ENCODE measurements at regions not wholly inside any gene's neighbourhood (a gene's known extent, or its start where the extent isn't known, plus 50 kb on each side); places are given as distances from the start of the nearest gene placed in this dataset.

- no peaks in the 10 kb centered on the region for H3K4me1 ChIP-seq (replicated peaks)
- 73% methylated on average over 6 of the region's 6 CpGs for WGBS
- DNase-seq (ENCODE audit: low spot score): no peak
- H3K9me3 ChIP-seq: no peaks in the 10 kb centered on the region
- no peaks in the 10 kb centered on the region for H3K36me3 ChIP-seq
- H3K27me3 ChIP-seq (replicated peaks; ENCODE audit: insufficient read depth): no peaks in the 10 kb centered on the region
- H3K27ac ChIP-seq: no peak overlapping the region
- TF ChIP-seq CTCF (IDR thresholded peaks at IDR 0.05) (no peak), POLR2A (IDR thresholded peaks at IDR 0.05) (no peak), POLR2AphosphoS5 (IDR thresholded peaks at IDR 0.05) (no peak)
- no peak overlapping the region for H3K4me3 ChIP-seq
- intact Hi-C loops (cut with DNase I): no loop called here
These were observed 307.1 kb upstream of the DPH6 start for GRCh38 chr15:35852818-35853624.

DNA sequence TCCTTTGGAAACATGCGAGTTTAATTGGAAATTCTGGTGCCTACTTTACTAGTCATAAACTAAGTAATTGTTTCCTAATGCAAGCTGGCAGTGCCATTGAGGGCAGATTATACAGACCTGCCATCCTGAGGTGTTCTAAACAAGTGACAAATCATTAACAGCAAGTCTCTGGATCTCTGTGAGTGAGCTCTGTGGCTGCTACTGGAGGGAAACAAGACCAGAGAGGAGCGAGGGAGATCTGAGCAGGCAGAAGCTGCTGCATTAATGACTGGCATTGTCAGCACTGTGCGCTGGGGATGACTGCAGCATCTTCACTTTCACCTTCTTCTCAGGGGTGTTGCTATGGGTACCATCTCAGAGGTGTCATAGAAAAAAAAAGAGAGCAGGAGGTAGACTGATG lies 308.4 kb upstream of the DPH6 start:
- Histone ChIP-seq H3K9me3 (no peaks in the 10 kb centered on the region), H3K27me3 (replicated peaks; ENCODE audit: insufficient read depth) (no peaks in the 10 kb centered on the region), H3K4me1 (replicated peaks) (no peaks in the 10 kb centered on the region), H3K4me3 (no peak overlapping the region), H3K27ac (no peak overlapping the region), H3K36me3 (no peaks in the 10 kb centered on the region)
- DNase-seq (ENCODE audit: low spot score): no peak
- 96% methylated on average over 3 of the region's 3 CpGs for WGBS
- intact Hi-C loops (cut with DNase I): no loop called here
- TF ChIP-seq CTCF (IDR thresholded peaks at IDR 0.05) (no peak), POLR2A (IDR thresholded peaks at IDR 0.05) (no peak), POLR2AphosphoS5 (IDR thresholded peaks at IDR 0.05) (no peak)

GRCh38 chr15:35857567-35858226 lies 311.7 kb upstream of the DPH6 start:
- intact Hi-C loops (cut with DNase I): no loop called here
- H3K4me3 ChIP-seq: no peak overlapping the region
- H3K9me3 ChIP-seq: no peaks in the 10 kb centered on the region
- DNase-seq (ENCODE audit: low spot score): no peak
- H3K36me3 ChIP-seq: no peaks in the 10 kb centered on the region
- H3K4me1 ChIP-seq (replicated peaks): no peaks in the 10 kb centered on the region
- no peak overlapping the region for H3K27ac ChIP-seq
- TF ChIP-seq CTCF (IDR thresholded peaks at IDR 0.05): no peak
- no peak for TF ChIP-seq POLR2AphosphoS5 (IDR thresholded peaks at IDR 0.05)
- no peak for TF ChIP-seq POLR2A (IDR thresholded peaks at IDR 0.05)
- 94% methylated on average over 6 of the region's 6 CpGs for WGBS
- H3K27me3 ChIP-seq (replicated peaks; ENCODE audit: insufficient read depth): no peaks in the 10 kb centered on the region

- 61% methylated on average over 3 of the region's 3 CpGs for WGBS
- TF ChIP-seq POLR2A (IDR thresholded peaks at IDR 0.05) (no peak), CTCF (IDR thresholded peaks at IDR 0.05) (no peak), POLR2AphosphoS5 (IDR thresholded peaks at IDR 0.05) (no peak)
- DNase-seq (ENCODE audit: low spot score): no peak
- intact Hi-C loops (cut with DNase I): no loop called here
- no peaks in the 10 kb centered on the region for H3K36me3 ChIP-seq
- no peak overlapping the region for H3K27ac ChIP-seq
- no peak overlapping the region for H3K4me3 ChIP-seq
- H3K9me3 ChIP-seq: no peaks in the 10 kb centered on the region
- no peaks in the 10 kb centered on the region for H3K4me1 ChIP-seq (replicated peaks)
- no peaks in the 10 kb centered on the region for H3K27me3 ChIP-seq (replicated peaks; ENCODE audit: insufficient read depth)
These were observed 312.7 kb upstream of the DPH6 start for GRCh38 chr15:35858707-35859106.

DNA sequence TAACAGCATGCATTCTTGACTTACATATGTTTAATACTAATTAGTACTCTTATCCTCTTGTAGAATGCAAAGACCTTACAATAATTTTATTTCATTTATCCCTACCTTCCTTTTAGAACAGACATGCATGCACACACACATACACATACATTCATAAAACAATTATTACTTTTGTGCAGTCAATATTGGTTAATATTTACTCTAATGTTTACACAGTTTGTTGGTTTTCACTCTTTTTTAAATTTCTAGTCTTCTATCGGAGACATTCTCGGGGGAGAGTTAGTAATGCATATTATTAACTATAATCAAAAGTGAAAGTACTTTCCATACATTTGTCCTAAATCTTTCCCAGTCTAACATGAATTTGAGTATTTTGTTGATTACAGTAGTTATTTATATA lies 317.7 kb upstream of the DPH6 start:
- no peak for TF ChIP-seq POLR2AphosphoS5 (IDR thresholded peaks at IDR 0.05)
- TF ChIP-seq CTCF (IDR thresholded peaks at IDR 0.05): no peak
- no peak for TF ChIP-seq POLR2A (IDR thresholded peaks at IDR 0.05)
- WGBS: 95% methylated on average over 2 of the region's 2 CpGs
- intact Hi-C loops (cut with DNase I): no loop called here

More for the DNA sequence above, 317.7 kb upstream of the DPH6 start:
- Histone ChIP-seq H3K9me3 (no peaks in the 10 kb centered on the region), H3K36me3 (no peaks in the 10 kb centered on the region), H3K4me1 (replicated peaks) (no peaks in the 10 kb centered on the region), H3K27ac (no peak overlapping the region), H3K27me3 (replicated peaks; ENCODE audit: insufficient read depth) (no peaks in the 10 kb centered on the region), H3K4me3 (no peak overlapping the region)
- DNase-seq (ENCODE audit: low spot score): no peak

All from prostate gland (tissue), 2 donors.